GM10248 (cell line): ENCODE measurements at regions not wholly inside any gene's neighbourhood (a gene's known extent, or its start where the extent isn't known, plus 50 kb on each side); places are given as distances from the start of the nearest gene placed in this dataset.

Source experiments
- CTCF ChIA-PET: fragments of 300-600 bp; sonication (Branson Sonifier 250); formaldehyde crosslinking; extraction: SDS; loops from one replicate; lab custom pipeline; 2021; ENCODE audit warnings: antibody characterized with exemption; lab: Yijun Ruan, JAX
- POLR2A ChIA-PET: fragments of 350-650 bp; sonication (Branson Sonifier 250); formaldehyde crosslinking; extraction: SDS; loops from one replicate; lab custom pipeline; 2020; ENCODE audit warnings: antibody characterized with exemption; lab: Yijun Ruan, JAX
- DNase-seq: peaks from one replicate; pipeline ENCODE4 v3.0.0; 2012; ENCODE audit errors: extremely low spot score
- TF ChIP-seq, protein P1 (sequence below): IDR thresholded peaks from 2 replicates; pipeline ENCODE4 v1.5.1; 2012; ENCODE audit warnings: mild to moderate bottlenecking, low read depth; ENCODE audit errors: extremely low read depth, missing control alignments, control extremely low read depth

GRCh38 chr6:144449911-144450597 is 164.9 kb downstream of the UTRN start:
- CTCF ChIA-PET: interaction anchor here (1.0 kb wide), 1 partner anchor 21 kb away, joined by 5 read pairs; no protein-coding TSS in a partner anchor
- TF ChIP-seq, protein P1, sequence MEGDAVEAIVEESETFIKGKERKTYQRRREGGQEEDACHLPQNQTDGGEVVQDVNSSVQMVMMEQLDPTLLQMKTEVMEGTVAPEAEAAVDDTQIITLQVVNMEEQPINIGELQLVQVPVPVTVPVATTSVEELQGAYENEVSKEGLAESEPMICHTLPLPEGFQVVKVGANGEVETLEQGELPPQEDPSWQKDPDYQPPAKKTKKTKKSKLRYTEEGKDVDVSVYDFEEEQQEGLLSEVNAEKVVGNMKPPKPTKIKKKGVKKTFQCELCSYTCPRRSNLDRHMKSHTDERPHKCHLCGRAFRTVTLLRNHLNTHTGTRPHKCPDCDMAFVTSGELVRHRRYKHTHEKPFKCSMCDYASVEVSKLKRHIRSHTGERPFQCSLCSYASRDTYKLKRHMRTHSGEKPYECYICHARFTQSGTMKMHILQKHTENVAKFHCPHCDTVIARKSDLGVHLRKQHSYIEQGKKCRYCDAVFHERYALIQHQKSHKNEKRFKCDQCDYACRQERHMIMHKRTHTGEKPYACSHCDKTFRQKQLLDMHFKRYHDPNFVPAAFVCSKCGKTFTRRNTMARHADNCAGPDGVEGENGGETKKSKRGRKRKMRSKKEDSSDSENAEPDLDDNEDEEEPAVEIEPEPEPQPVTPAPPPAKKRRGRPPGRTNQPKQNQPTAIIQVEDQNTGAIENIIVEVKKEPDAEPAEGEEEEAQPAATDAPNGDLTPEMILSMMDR: no peak
- DNase-seq: no peak
- POLR2A ChIA-PET: no interaction called here

DNA sequence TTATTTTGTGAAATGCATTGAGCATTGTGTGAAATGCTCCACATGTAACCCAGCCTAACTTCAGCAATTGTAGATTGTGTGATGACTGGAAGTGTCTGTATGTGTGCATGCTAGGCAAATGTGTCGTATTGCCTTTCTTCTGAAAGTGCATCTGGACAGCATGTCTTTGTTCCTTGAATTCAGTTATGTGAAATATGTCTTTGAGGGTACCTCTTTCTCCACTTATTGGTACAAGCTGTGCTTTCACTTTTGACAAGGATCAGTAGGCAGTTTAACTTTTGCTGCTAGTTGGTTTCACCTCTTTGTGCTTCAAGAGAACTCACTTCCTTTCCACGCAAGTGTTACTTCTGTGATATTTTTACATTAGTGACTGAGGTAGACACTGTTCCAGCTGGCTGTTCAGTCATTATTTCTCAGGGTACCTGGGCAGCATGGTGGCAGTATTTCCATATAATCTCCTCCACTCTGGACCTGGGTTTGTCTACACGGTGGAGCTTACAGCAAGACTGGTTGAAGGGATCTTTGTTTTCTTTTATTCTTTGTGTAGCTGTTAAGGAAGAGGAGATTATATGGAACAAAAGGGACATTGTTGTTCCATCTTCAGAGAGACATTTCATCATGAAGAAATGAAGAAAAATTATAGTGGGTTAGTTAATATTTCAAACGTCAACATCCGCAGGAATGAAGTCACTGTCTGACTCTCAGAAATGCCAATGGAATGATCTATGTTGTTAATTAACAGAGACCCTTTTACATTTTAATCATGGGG is 175.4 kb downstream of the UTRN start:
- CTCF ChIA-PET: interaction anchor here (2.2 kb wide), 1 partner anchor 19 kb away, joined by 6 read pairs; no protein-coding TSS in a partner anchor
- POLR2A ChIA-PET: no interaction called here
- TF ChIP-seq, protein P1: no peak
- DNase-seq: peak; percentile 33

DNA sequence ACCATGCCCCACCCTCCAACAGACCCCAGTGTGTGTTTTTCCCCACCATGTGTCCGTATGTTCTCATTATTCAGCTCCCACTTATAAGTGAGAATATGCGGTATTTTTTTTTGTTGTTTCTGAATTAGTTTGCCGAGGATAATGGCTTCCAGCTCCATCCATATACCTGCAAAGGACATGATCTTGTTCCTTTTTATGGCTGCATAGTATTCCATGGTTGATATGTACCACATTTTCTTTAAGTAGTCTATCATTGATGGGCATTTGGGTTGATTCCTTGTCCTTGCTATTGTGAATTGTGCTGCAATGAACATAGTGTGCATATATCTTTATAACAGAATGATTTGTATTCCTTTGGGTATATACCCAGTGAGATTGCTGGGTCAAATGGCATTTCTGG is 176.9 kb downstream of the UTRN start:
- CTCF ChIA-PET: interaction anchor here (1.3 to 2.2 kb wide), 2 partner anchors 18 to 98 kb away, joined by 3 to 6 read pairs; no protein-coding TSS in a partner anchor
- TF ChIP-seq, protein P1: no peak
- DNase-seq: no peak
- POLR2A ChIA-PET: no interaction called here

- DNase-seq: no peak
- TF ChIP-seq, protein P1: no peak
- ChIA-PET POLR2A (no interaction called here), CTCF (interaction anchor here (0.9 to 4.9 kb wide), 2 partner anchors 10 to 13 kb away, joined by 3 to 18 read pairs; no protein-coding TSS in a partner anchor)
Observed at GRCh38 chr6:144466716-144467115, 181.6 kb downstream of the UTRN start.

- TF ChIP-seq, protein P1: no peak
- CTCF ChIA-PET: interaction anchor here (0.9 to 4.9 kb wide), 2 partner anchors 11 to 12 kb away, joined by 3 to 18 read pairs; no protein-coding TSS in a partner anchor
- DNase-seq: no peak
- POLR2A ChIA-PET: no interaction called here
Observed at GRCh38 chr6:144467172-144467762, 182.1 kb downstream of the UTRN start.

- POLR2A ChIA-PET: no interaction called here
- TF ChIP-seq, protein P1: no peak
- no peak for DNase-seq
- CTCF ChIA-PET: interaction anchor here (4.9 kb wide), 1 partner anchor 12 kb away, joined by 18 read pairs; no protein-coding TSS in a partner anchor
Observed at GRCh38 chr6:144467921-144468320, 182.8 kb downstream of the UTRN start.
